ENCODE measurements at regions not wholly inside any gene's neighbourhood (a gene's known extent, or its start where the extent isn't known, plus 50 kb on each side); places are given as distances from the start of the nearest gene placed in this dataset.
"Not testable (repeated sequence)": the region's sequence is repeated elsewhere in the genome, so short reads cannot be mapped to it uniquely, and the experiment has no call there.

DNA sequence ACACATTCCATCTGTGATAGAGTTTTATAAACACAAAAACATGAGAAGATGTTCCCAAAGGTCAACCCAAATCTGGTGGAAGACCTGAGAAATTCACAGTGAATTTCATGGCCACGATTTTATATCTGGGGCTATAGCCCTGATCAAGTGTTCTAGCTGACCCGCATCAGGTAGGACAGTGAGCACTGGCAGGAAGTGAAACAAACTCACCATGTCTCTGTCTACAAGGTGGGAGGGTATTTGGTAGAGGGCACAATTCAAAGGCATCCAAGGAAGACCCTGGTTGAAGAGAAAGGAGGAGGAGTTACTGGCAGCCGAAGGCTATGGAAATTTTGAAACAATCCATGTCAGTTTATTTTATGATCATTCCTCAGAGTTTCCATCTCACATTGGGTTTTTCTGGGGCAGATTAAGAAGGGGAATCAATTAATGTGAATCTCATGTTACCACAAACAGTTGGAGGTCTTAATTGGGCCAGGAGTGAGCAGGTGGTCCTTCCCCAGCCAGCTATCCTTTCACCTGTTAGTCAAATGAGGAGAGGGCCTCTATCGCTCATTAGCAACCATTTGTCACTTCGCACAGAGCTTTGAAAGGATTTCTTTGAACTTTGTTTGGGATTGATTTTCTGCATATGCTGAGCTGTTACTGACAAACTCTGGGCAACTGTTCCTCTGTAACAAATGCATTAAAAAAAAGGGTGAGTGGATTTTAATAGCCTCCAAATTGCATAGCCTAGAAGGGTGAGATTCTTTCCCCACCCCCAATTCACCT is 612.0 kb upstream of the CLINT1 start:
- DNase-seq, result no peak
- in situ Hi-C loops (cut with HindIII; ENCODE audit: low pct_ligation_motif_present, low pct_unique_long_range_greater_than_20kb, low sequenced_read_pairs), result no loop called here

- in situ Hi-C loops (cut with HindIII; ENCODE audit: low pct_ligation_motif_present, low pct_unique_long_range_greater_than_20kb, low sequenced_read_pairs), result no loop called here
- no peak for DNase-seq
Observed at GRCh38 chr5:158468444-158468843, 609.5 kb upstream of the CLINT1 start.

- no peak for DNase-seq
- in situ Hi-C loops (cut with HindIII; ENCODE audit: low pct_ligation_motif_present, low pct_unique_long_range_greater_than_20kb, low sequenced_read_pairs), result no loop called here
Observed at GRCh38 chr5:158466191-158466590, 607.2 kb upstream of the CLINT1 start.

DNA sequence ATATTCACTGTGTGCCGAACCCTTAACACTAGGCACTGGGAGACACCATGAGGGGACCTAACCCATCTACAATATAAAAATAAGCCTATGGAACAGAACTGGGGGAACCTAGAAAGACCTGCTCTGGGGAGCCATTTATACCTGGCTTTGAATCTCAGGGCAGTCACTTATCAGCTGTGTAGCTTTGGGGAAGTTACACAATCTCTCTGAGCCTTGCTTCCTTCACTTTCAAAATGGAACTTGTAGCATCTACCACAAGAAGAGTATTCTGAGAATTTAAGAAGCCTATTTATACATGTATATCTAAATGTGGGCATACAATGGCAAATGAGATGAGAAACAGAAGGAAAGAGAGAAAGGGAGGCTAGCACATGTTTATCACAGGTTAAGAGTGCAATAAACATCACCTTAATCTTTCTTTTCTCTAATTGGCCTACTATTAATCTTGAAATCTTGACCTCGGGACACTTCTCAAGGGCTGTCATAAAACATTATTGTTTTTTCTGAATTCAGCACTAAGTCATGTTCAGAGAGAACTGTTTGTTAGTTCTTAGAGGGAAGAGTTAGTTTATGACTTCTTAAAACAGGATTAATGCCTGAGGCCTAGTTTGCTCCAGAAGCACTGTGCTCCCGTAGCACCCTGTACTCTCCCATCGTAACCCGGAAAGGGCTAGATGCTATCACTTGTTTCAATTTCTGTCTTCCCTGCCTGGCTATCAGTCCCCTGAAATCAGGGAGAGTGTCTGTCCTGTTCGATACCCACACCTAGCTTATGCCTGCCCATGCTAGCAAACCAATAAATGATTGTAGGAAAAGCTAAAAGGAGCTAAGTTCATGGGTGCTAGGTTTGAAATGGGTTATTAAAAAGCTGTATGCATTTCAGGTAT is 606.4 kb upstream of the CLINT1 start:
- in situ Hi-C loops (cut with HindIII; ENCODE audit: low pct_ligation_motif_present, low pct_unique_long_range_greater_than_20kb, low sequenced_read_pairs), result no loop called here

DNA sequence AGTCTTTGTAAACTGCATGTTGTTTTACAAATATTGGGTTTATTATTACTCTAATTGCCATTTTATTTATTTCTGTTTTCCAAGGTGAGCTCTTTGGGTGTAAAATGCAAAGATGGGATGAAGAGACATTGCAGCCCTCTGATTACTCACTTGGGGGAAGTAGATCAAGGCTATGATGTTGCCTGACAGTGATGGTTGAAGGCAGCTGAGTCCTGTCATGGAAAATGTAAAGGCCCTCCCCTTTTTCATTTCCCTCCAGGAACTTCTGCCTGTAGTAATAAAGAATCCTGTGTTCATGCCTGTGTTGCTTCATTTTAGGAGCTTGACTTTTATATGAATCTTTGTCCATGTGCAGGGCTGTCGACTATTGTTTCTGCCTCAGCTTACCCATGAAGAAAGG is 605.4 kb upstream of the CLINT1 start:
- in situ Hi-C loops (cut with HindIII; ENCODE audit: low pct_ligation_motif_present, low pct_unique_long_range_greater_than_20kb, low sequenced_read_pairs), result no loop called here
- DNase-seq, result no peak

More for the DNA sequence above, 606.4 kb upstream of the CLINT1 start:
- no peak for DNase-seq

GRCh38 chr5:158463938-158464337 is 605.0 kb upstream of the CLINT1 start:
- in situ Hi-C loops (cut with HindIII; ENCODE audit: low pct_ligation_motif_present, low pct_unique_long_range_greater_than_20kb, low sequenced_read_pairs), result no loop called here
- DNase-seq, result no peak

DNA sequence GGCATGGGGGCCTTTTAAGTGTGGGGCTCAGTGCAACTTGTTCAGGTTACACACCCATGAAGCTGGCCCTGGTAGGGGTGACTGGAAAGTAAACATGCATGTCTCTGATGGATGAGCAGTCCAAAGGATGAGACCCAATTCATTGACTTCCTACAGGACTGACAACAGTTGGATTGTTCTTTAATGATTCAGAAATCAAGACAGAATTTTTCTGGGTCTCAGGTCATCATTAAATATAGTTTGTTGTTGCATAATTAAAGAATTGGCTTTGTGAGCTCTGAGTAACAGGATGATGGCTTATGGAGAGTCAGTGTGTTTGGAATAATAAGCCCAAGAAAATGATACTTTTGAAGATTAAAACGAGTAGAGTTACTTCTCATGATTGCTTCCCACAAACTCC is 604.2 kb upstream of the CLINT1 start:
- in situ Hi-C loops (cut with HindIII; ENCODE audit: low pct_ligation_motif_present, low pct_unique_long_range_greater_than_20kb, low sequenced_read_pairs), result no loop called here
- DNase-seq, result no peak

DNA sequence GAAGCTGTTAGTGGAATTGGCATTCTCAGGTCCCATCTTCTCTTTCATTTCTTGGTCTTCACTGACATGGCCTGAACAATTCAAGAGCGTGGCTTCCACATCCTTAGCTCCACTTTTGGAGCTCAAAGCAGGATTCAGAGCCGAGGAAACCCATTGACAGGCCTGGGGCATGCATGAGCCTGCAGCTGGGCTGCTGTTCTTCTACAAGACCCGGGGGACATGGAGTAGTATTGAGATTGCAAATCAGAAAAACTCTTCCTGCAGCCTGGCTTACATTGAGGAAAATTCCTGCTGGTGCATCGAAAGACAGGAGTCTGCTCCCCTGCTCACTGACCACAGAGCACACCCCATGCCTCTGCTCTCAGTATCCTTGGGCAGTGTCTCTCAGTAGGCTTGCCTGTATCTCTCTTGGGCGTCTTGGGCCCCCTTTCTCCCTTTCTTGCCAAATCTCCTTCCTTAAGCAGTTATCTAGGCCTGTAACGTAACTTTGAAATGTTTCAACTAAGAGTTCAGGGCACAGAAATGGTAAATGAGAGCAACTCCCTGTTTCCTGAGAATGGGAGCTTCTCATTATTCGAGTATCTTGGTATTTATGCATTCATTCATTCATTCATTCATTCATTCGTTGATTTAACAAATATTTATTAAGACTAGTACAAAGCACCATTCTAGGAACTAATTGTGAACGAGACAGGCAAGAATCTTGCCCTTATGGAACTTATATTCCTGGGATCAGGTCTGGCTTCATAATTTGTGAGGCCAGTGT is 603.6 kb upstream of the CLINT1 start:
- in situ Hi-C loops (cut with HindIII; ENCODE audit: low pct_ligation_motif_present, low pct_unique_long_range_greater_than_20kb, low sequenced_read_pairs), result no loop called here
- no peak for DNase-seq

DNA sequence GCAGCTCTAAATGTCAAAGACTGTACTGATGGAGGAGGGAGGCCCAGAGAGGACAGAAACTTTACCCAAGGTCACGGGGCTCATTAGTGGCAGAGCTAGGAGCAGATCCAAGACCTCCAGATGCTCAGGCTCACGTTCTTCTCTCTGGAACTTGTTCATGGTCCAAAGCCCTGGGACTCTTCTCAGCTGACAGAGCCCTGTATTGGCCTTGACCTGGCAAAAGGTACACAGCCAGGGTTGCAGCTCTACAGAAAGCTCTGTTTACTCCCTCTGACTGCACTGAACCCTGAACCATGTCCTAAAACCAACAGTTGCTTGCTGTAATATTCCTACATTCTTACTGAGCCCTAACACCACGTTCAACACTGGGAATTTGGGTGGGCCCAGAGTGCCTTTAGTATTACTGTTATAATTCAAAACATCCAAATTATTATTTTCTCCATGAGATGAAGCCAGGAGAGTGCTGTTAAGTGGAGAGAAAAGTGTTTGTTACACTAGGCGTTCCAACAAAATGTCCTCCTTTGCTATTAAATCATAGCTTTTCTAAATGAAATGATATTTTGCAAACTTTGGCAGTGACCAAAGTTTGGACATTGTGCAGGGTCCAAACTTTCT is 602.4 kb upstream of the CLINT1 start:
- DNase-seq, result no peak
- in situ Hi-C loops (cut with HindIII; ENCODE audit: low pct_ligation_motif_present, low pct_unique_long_range_greater_than_20kb, low sequenced_read_pairs), result no loop called here

DNA sequence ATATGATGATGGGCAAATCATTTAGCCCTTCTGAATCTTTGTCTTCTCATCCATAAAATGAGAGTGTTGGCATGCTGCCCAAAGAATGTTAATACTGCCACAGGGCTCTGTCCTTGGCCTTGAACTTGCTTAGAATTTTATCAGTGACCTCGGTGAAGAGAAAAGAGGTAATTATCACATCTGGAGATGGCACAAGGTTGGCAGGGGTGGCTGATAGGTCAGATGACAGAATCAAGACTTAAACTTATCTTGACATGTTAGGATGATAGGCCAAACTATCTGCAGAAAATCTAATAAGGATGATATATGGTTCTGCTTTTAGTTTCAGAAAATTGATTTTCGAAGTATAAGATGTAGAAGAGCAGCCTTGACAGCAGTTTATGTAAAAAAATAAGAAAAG is 599.1 kb upstream of the CLINT1 start:
- no peak for DNase-seq
- in situ Hi-C loops (cut with HindIII; ENCODE audit: low pct_ligation_motif_present, low pct_unique_long_range_greater_than_20kb, low sequenced_read_pairs), result no loop called here

DNA sequence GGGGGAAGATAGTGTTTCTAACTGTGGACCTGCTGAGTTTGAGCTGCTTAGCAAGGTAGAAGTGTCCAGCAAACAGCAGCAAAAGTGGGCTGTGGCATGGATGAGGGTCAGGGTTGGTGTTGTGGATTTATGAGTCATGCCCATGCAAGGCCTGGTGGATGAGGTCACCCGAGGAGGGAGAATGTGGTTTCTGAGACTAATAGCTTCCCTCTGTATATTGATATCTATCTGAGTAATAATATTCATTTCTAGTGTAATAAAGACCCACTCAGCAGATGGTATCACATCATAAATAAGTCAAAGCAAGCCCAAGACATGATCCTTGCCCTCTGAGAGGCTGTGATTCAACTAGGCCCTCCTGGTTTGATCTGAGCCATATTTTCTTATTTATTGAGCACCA is 597.8 kb upstream of the CLINT1 start:
- in situ Hi-C loops (cut with HindIII; ENCODE audit: low pct_ligation_motif_present, low pct_unique_long_range_greater_than_20kb, low sequenced_read_pairs), result no loop called here
- peak; percentile 72 for DNase-seq

- in situ Hi-C loops (cut with HindIII; ENCODE audit: low pct_ligation_motif_present, low pct_unique_long_range_greater_than_20kb, low sequenced_read_pairs), result no loop called here
- DNase-seq, result no peak
Observed at GRCh38 chr5:158456241-158456640, 597.3 kb upstream of the CLINT1 start.

- DNase-seq, result no peak
- in situ Hi-C loops (cut with HindIII; ENCODE audit: low pct_ligation_motif_present, low pct_unique_long_range_greater_than_20kb, low sequenced_read_pairs), result no loop called here
Observed at GRCh38 chr5:158451993-158452672, 593.2 kb upstream of the CLINT1 start.

GRCh38 chr5:158451203-158451992 is 592.5 kb upstream of the CLINT1 start:
- peak; percentile 26 for DNase-seq
- in situ Hi-C loops (cut with HindIII; ENCODE audit: low pct_ligation_motif_present, low pct_unique_long_range_greater_than_20kb, low sequenced_read_pairs), result no loop called here

- in situ Hi-C loops (cut with HindIII; ENCODE audit: low pct_ligation_motif_present, low pct_unique_long_range_greater_than_20kb, low sequenced_read_pairs), result no loop called here
- no peak for DNase-seq
Observed at GRCh38 chr5:158450751-158451171, 591.8 kb upstream of the CLINT1 start.

GRCh38 chr5:158446761-158447160 is 587.8 kb upstream of the CLINT1 start:
- in situ Hi-C loops (cut with HindIII; ENCODE audit: low pct_ligation_motif_present, low pct_unique_long_range_greater_than_20kb, low sequenced_read_pairs); DNase-seq: not testable (repeated sequence)

DNA sequence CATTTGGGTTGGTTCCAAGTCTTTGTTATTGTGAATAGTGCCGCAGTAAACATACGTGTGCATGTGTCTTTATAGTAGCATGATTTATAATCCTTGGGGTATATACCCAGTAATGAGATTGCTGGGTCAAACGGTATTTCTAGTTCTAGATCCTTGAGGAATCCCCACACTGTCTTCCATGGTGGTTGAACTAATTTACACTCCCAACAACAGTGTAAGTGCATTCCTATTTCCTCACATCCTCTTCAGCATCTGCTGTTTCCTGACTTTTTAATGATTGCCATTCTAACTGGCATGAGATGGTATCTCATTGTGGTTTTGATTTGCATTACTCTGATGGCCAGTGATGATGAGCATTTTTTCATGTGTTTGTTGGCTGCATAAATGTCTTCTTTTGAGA is 580.3 kb upstream of the CLINT1 start:
- DNase-seq; in situ Hi-C loops (cut with HindIII; ENCODE audit: low pct_ligation_motif_present, low pct_unique_long_range_greater_than_20kb, low sequenced_read_pairs): not testable (repeated sequence)

Data from ACHN (cell line).